ENCODE measurements at regions not wholly inside any gene's neighbourhood (a gene's known extent, or its start where the extent isn't known, plus 50 kb on each side); places are given as distances from the start of the nearest gene placed in this dataset.
"Not testable (repeated sequence)": the region's sequence is repeated elsewhere in the genome, so short reads cannot be mapped to it uniquely, and the experiment has no call there.

DNA sequence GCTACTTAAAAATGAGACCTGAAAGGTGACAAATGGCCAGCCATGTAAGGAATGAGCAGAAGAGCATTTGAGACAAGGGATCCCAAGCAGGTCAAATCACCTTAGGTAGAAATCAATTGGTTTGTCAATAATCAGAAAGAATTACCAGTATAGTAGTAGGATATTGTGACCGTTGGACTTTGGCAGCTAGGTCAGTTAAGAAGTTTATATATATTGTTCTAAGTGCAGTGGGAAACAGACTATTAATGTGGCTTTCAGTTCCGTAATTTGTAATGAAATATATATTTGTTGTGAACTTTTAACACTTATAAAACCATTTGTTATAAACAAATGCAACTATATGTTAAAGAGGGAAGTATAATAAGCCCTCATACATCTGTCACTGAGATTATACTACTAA lies 807.9 kb upstream of the SPRY2 start:
- no peak for DNase-seq (ENCODE audit: extremely low read depth, low read depth)
- TF ChIP-seq, protein P1, sequence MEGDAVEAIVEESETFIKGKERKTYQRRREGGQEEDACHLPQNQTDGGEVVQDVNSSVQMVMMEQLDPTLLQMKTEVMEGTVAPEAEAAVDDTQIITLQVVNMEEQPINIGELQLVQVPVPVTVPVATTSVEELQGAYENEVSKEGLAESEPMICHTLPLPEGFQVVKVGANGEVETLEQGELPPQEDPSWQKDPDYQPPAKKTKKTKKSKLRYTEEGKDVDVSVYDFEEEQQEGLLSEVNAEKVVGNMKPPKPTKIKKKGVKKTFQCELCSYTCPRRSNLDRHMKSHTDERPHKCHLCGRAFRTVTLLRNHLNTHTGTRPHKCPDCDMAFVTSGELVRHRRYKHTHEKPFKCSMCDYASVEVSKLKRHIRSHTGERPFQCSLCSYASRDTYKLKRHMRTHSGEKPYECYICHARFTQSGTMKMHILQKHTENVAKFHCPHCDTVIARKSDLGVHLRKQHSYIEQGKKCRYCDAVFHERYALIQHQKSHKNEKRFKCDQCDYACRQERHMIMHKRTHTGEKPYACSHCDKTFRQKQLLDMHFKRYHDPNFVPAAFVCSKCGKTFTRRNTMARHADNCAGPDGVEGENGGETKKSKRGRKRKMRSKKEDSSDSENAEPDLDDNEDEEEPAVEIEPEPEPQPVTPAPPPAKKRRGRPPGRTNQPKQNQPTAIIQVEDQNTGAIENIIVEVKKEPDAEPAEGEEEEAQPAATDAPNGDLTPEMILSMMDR (IDR thresholded peaks at IDR 0.05; ENCODE audit: low read depth, low read length, missing control alignments) = no peak
- no peak overlapping the region for H3K4me3 ChIP-seq (replicated peaks; ENCODE audit: low read depth, low read length)

- H3K4me3 ChIP-seq (replicated peaks; ENCODE audit: low read depth, low read length); DNase-seq (ENCODE audit: extremely low read depth, low read depth): not testable (repeated sequence)
These were observed 805.6 kb upstream of the SPRY2 start for GRCh38 chr13:81146576-81146975.

- TF ChIP-seq, protein P1 (IDR thresholded peaks at IDR 0.05; ENCODE audit: low read depth, low read length, missing control alignments) = no peak
- DNase-seq (ENCODE audit: extremely low read depth, low read depth) = no peak
- no peak overlapping the region for H3K4me3 ChIP-seq (replicated peaks; ENCODE audit: low read depth, low read length)
These were observed 801.5 kb upstream of the SPRY2 start for GRCh38 chr13:81142306-81142999.

- TF ChIP-seq, protein P1 (IDR thresholded peaks at IDR 0.05; ENCODE audit: low read depth, low read length, missing control alignments) = no peak
- DNase-seq (ENCODE audit: extremely low read depth, low read depth) = no peak
These were observed 799.7 kb upstream of the SPRY2 start for GRCh38 chr13:81140675-81141074.

GRCh38 chr13:81139987-81140386 lies 799.1 kb upstream of the SPRY2 start:
- DNase-seq (ENCODE audit: extremely low read depth, low read depth) = no peak
- TF ChIP-seq, protein P1 (IDR thresholded peaks at IDR 0.05; ENCODE audit: low read depth, low read length, missing control alignments) = no peak
- H3K4me3 ChIP-seq (replicated peaks; ENCODE audit: low read depth, low read length) = no peak overlapping the region

More at GRCh38 chr13:81140675-81141074, 799.7 kb upstream of the SPRY2 start:
- H3K4me3 ChIP-seq (replicated peaks; ENCODE audit: low read depth, low read length) = no peak overlapping the region

DNA sequence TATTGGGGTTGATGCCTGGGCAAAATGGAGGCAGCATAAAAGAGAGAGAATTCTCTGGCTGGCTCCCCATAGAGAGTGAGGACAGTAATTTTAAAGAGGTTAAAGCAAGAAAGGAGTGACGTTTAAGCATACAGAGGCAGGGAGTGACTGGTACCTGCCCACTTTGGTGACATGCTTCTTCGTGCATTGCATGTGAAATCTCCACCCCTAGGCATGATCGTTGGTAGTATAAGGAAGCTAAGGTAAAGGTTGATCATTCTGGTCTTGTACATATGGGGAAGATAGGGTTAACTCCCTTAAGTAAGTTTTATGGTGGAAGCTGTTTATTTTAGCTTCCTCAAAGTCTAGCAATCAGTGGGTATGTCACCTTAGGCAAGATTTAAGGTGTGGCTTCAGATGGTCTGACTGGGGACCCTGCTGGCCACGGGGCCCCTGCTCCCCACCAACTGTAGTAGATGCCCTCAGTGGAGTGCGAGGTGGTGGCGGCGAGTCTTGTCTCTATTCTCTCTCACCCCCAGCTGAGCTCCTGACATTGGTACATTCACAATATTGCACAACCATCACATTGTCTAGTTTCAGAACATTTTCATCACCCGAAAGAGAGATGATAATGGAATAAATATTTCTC lies 797.5 kb upstream of the SPRY2 start:
- TF ChIP-seq, protein P1 (IDR thresholded peaks at IDR 0.05; ENCODE audit: low read depth, low read length, missing control alignments) = no peak
- no peak overlapping the region for H3K4me3 ChIP-seq (replicated peaks; ENCODE audit: low read depth, low read length)
- DNase-seq (ENCODE audit: extremely low read depth, low read depth) = no peak

DNA sequence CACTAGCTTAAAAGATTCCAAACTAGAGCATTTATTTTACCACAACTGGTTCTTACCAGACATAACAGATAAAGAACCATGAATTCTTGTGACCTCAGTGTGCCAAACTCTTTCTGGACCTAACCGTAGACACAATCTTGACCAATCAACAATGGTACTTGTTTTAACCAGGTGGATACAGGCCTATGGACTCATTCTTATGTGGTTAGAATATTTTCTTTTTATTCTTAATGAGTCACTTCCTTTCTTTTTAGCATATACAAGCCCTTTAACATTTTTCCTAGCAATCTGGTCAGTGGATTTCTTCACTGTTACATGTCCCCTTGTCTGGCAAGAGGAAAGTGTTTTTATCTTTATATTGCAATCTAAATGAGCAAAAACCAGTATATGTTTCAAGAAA lies 792.1 kb upstream of the SPRY2 start:
- no peak overlapping the region for H3K4me3 ChIP-seq (replicated peaks; ENCODE audit: low read depth, low read length)
- no peak for DNase-seq (ENCODE audit: extremely low read depth, low read depth)
- TF ChIP-seq, protein P1 (IDR thresholded peaks at IDR 0.05; ENCODE audit: low read depth, low read length, missing control alignments) = no peak
